ENCODE measurements at regions not wholly inside any gene's neighbourhood (a gene's known extent, or its start where the extent isn't known, plus 50 kb on each side); places are given as distances from the start of the nearest gene placed in this dataset.
"Not testable (repeated sequence)": the region's sequence is repeated elsewhere in the genome, so short reads cannot be mapped to it uniquely, and the experiment has no call there.

- TF ChIP-seq CTCF (IDR thresholded peaks at IDR 0.05; ENCODE audit: insufficient read depth, low read length); REST (IDR thresholded peaks at IDR 0.05; ENCODE audit: insufficient replicate concordance, low read depth): not testable (repeated sequence)
These were observed 303.2 kb upstream of the DIPK2B start for GRCh38 chrX:45503787-45504362.
